NCI-H2196 (cell line): ENCODE measurements at regions not wholly inside any gene's neighbourhood (a gene's known extent, or its start where the extent isn't known, plus 50 kb on each side); places are given as distances from the start of the nearest gene placed in this dataset.

Experiments
- DNase-seq: peaks from one replicate; lab custom pipeline; 2025; ENCODE audit not compliant: unreplicated experiment; lab: John Stamatoyannopoulos, UW

- DNase-seq, result no peak
These were observed 74.3 kb downstream of the SLC25A15 start for GRCh38 chr13:40863723-40864122.

GRCh38 chr13:40874138-40874779, 84.8 kb downstream of the SLC25A15 start:
- DNase-seq, result no peak

GRCh38 chr13:40875044-40875443, 85.6 kb downstream of the SLC25A15 start:
- no peak for DNase-seq

GRCh38 chr13:40875583-40875982, 86.2 kb downstream of the SLC25A15 start:
- no peak for DNase-seq

- DNase-seq, result peak; percentile 39
These were observed 86.8 kb downstream of the SLC25A15 start for GRCh38 chr13:40876020-40876738.

- DNase-seq, result no peak
These were observed 88.9 kb downstream of the SLC25A15 start for GRCh38 chr13:40878321-40878720.

- no peak for DNase-seq
These were observed 89.4 kb downstream of the SLC25A15 start for GRCh38 chr13:40878823-40879222.
